ENCODE measurements at regions not wholly inside any gene's neighbourhood (a gene's known extent, or its start where the extent isn't known, plus 50 kb on each side); places are given as distances from the start of the nearest gene placed in this dataset.
"Not testable (repeated sequence)": the region's sequence is repeated elsewhere in the genome, so short reads cannot be mapped to it uniquely, and the experiment has no call there.

- DNase-seq, result no peak
Measured at GRCh38 chr17:68097161-68097805, 61.7 kb downstream of the KPNA2 start.

- not testable (repeated sequence) for DNase-seq
Measured at GRCh38 chr17:68099341-68099753, 63.8 kb downstream of the KPNA2 start.

- no peak for DNase-seq
Measured at GRCh38 chr17:68100000-68100641, 64.6 kb downstream of the KPNA2 start.

GRCh38 chr17:68101075-68101986 lies 65.8 kb downstream of the KPNA2 start:
- DNase-seq, result peak; percentile 82

DNA sequence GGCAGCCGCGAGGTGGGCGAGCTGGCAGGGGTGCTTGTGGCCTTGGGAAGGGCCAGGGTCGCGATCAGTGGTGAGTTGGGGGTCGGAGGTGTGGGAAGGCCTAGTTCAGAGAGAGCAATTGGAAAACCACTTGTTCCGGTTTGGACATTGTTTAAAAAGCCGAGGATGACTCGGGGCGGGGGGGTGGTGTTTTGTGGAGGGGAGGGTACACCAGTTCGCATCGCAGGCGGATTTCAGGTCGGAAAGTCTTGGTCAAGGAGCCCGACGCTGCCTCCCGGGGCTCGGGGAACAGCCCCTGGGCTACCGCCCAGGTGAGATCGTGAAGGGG lies 66.4 kb downstream of the KPNA2 start:
- no peak for DNase-seq

DNA sequence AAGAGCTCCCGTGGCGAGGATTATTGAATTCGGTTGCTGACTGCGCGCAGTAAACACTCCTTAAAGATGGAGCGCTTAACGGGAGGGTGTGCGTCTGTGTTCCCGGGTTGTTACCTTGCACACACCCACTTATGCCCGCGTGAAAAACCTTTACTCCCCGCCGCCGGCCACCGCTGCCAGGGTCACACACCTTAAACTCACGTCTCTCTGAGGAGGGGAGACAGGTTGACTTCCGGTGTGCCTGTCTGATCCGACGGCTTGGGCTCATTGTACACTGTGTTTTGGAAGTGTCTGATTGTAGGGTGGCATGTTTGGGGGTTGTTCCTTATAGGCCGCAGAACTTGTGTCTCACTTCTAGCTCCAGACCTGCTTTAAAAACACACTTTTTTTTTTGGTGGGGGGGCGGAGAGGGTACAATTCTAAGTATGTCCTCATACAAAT lies 66.8 kb downstream of the KPNA2 start:
- no peak for DNase-seq

DNA sequence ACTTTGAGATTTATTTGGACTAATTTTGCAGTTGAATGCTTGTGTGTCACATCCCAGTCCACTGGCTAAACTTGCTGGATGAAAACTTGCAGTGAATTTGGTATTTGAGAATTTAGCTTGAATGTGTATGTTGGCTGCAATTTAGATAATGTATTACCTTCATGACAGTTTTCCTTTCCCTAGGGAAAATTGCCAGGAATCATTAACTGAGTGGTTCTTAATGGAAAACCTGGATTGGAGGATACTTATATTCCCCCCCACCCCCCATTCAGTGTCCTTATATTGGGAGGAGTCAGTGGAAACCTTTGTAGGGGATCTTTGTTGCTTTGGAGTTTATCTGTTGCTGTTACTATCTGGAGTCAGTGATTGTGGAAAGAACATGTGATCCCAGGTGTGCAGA lies 67.6 kb downstream of the KPNA2 start:
- no peak for DNase-seq

- DNase-seq, result no peak
Measured at GRCh38 chr17:68106085-68106484, 70.5 kb downstream of the KPNA2 start.

DNA sequence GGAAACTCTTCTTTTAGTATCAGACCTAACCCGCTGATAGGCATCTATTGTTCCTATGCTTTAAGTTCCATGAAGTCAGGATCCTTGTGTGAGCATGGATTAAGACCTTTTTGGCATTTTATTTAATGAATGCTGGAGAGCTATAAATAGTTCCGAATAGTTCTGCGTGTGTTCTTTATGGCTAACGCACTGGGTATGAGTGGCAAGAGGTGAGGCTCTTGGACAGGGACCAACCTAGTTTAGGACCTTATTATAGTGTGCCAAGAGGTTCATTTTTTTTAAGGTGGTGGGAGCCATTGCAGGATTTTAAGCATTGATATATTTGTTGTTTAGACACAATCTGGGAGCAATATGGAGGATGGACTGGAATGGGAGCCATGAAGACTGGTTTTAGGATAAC lies 71.8 kb downstream of the KPNA2 start:
- DNase-seq, result no peak

DNA sequence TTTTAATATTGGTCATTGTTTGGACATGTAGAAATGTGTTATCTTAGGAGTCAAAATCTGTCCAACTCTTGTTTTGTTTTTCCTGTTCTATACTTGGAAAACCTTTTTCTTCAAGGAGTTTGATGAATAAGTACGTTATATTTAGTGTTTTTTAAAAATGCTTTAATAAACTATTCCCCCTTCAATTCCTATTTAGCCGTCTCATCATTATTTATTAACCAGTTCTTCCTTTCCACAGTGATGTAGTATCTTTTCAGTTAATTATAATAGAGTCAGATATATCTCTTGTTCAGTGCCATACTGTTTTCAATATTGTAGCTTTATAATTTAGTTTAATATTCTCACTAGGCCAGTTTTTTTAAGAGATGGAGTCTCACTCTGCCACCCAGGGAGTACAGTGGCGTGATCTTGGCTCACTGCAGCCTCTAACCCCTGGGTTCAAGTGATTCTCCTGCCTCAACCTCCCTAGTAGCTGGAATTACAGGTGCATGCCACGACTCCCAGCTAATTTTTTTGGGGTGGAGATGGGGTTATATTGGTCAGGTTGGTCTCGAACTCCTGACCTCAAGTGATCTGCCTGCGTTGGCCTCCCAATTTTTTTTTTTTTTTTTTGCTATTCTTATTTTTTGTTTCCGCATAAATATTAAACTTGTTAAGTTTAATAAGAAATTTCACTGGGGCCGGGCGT lies 72.9 kb downstream of the KPNA2 start:
- DNase-seq, result no peak

DNA sequence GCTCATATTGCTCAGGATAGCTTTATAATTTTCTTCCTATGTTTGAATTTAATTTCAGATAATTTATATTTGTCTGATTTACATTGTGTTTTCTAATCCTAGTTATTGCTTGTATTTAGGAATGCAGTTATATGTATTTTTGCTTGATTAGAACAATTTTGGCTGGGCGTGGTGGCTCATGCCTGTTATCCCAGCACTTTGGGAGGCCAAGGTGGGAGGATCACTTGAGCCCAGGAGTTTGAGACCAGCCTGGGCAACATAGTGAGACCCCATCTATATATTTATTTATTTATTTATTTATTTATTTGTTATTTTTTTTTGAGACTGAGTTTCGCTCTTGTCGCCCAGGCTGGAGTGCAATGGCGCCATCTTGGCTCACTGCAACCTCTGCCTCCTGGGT lies 73.9 kb downstream of the KPNA2 start:
- DNase-seq, result not testable (repeated sequence)

DNA sequence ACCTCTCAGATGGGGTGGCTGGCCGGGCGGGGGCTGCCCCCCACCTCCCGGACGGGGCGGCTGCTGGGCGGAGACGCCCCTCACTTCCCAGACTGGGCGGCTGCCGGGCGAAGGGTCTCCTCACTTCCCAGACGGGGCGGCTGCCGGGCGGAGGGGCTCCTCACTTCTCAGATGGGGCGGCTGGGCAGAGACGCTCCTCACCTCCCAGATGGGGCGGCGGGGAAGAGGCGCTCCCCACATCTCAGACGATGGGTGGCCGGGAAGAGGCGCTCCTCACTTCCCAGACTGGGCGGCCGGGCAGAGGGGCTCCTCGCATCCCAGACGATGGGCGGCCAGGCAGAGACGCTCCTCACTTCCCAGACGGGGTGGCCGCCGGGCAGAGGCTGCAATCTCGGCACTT lies 80.7 kb downstream of the KPNA2 start:
- not testable (repeated sequence) for DNase-seq

GRCh38 chr17:68122587-68122986 lies 87.1 kb downstream of the KPNA2 start:
- DNase-seq, result no peak

GRCh38 chr17:68125111-68125870 lies 89.8 kb downstream of the KPNA2 start:
- DNase-seq, result no peak

- DNase-seq, result no peak
Measured at GRCh38 chr17:68127914-68128313, 92.4 kb downstream of the KPNA2 start.

DNA sequence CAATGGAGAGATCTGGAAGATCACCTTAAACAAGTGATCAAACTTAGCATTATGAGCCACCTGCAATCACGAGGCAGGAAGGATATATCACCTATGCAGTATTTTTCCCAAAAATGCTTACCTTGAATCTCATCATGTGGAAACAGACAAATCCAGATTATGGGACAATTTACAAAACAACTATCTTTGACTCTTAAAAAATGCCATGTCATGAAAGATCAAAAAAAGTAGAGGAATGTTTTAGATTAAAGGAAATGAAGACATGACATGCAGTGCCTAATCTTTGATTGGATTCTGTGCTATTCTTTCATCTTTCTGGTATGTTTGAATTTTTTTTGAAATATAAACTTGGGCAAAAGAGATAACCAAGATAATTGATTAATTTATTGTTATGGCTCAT lies 95.9 kb downstream of the KPNA2 start:
- no peak for DNase-seq

DNA sequence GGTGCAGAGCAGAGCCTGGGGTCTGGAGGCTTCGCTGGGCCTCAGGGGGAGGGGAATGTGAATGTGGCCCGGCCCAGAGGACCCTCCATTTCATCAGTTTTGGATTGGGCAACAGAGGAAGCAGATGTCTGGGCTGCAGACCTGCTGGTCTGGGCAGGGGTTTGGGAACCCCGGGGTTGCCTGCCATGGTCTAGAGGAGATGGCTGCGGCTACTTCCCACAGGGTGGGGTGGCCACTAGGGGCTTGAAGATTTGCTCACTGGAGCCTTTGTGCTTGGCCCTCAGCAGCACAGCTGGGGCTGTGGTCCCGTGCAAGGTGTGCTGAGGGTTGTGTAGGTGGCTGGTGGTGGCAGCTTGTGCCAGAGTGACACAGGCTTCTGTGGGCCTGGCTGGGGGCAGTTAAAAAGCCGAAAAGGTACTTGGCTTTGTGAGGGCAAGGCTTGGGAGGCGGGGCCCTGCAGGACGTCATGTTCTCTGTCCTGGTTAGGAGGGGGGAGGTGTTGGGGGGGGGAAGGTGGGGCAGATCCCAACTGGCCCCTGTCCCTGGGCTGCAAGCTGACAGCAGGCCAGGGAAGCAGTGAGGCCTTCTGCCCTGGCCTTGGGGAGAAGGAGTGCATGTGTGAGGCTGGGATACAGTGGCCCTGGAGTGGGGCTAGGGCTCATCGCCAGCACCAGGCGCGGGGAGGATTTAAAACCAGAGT lies 98.0 kb downstream of the KPNA2 start:
- DNase-seq, result no peak

DNA sequence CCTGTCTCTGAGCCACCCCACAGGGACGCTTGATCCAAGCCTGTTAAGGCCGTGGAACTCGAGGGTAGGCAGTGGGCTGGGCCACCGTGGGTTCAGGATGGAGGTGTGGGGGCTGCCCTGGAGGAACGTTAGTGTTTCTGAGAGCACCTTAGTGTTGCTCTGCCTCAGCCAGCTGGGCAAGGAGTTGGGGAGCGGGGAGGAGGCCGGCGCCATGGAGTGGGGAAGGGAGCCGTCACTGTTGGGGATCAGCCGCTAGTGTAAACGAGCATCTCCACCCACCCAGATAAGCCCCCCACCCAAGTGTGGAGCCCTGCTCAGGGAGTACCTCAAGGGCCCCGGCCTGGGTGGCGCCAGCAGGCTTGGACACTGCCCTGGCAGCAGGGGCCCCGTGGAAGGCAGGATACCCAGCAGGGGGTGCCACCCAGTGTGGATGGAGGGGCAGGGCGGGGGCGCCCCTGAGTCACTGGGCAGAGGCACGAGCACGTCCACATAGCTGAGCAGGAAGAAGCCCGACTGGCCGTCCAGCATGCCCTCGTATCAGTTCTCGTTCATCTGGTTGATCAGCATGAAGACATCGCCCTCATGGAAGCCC lies 98.6 kb downstream of the KPNA2 start:
- no peak for DNase-seq

GRCh38 chr17:68134731-68135130 lies 99.2 kb downstream of the KPNA2 start:
- no peak for DNase-seq

- no peak for DNase-seq
Measured at GRCh38 chr17:68135141-68135887, 99.8 kb downstream of the KPNA2 start.

DNA sequence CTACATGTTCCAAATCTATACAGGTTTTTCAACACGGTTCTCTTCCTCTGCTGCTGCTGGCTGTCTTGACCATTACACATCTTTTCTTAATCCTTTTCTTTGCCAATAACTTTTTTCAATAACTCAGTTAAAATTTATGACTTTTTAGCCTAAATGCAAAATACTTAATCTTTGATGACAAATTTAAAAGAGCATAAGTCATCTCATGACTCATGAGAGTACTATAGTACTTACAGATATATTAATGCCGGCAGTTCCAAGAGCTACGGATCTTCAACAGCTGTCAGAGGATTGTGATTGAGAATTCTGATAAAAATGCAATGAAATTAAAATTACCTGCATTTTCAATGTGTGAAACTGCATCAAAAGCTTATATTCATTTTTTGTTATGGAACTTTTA lies 105.5 kb downstream of the KPNA2 start:
- no peak for DNase-seq

Data from NK-92 treated with Interleukin-12 subunit alpha and Interleukin-12 subunit beta, amount 100 ng/mL, for 24 hours (cell line).